Endothelial cell of umbilical vein (primary cell): ENCODE measurements at regions not wholly inside any gene's neighbourhood (a gene's known extent, or its start where the extent isn't known, plus 50 kb on each side); places are given as distances from the start of the nearest gene placed in this dataset.

Experiments used
- BruUV-seq: library from RNA; stranded (reverse); fragments of 400-500 nt; replicated peaks from 2 replicates; lab custom pipeline; 2021; lab: Mats Ljungman, UMichigan
- CTCF ChIA-PET: fragments of 300-600, 350-600 bp; sonication (Branson Sonifier 250); formaldehyde crosslinking; loops from one replicate; lab custom pipeline; 2021; ENCODE audit warnings: antibody characterized with exemption, inconsistent platforms; lab: Charles Lee
- POLR2A ChIA-PET: fragments of 300-600, 350-600 bp; sonication (Branson Sonifier 250); formaldehyde crosslinking; loops from one replicate; lab custom pipeline; 2021; ENCODE audit warnings: antibody characterized with exemption, inconsistent platforms; lab: Charles Lee
- DNase-seq: peaks from one replicate; pipeline ENCODE4 v3.0.0-alpha.2; 2011; ENCODE audit warnings: low read depth, low spot score
- FAIRE-seq: peaks from 2 replicates; lab custom pipeline; 2011; peaks lifted over from hg19 to GRCh38; lab: Jason Lieb, UNC
- H2AFZ ChIP-seq: 2 replicates; pipeline ENCODE4 v1.6.0; 2012; ENCODE audit warnings: low read depth, low read length, control low read depth, inconsistent platforms
- H3K27ac ChIP-seq: 2 replicates; pipeline ENCODE4 v1.5.1; 2011; ENCODE audit warnings: low read depth, mild to moderate bottlenecking, control low read depth, low read length, moderate library complexity; ENCODE audit not compliant: insufficient read depth
- H3K27me3 ChIP-seq, 2 experiments: 2 replicates each; pipeline versions ENCODE4 v1.6.0 to v1.6.1; 2011; ENCODE audit warnings: low read length in 2 of 2, mixed read lengths in 1 of 2; ENCODE audit not compliant: control insufficient read depth in 2 of 2, insufficient read depth in 2 of 2
- H3K36me3 ChIP-seq, 2 experiments: 2 replicates in 1 of 2; 3 replicates in 1 of 2; pipeline ENCODE4 v1.5.1; 2011; ENCODE audit warnings: low read length in 2 of 2, mild to moderate bottlenecking in 1 of 2, moderate library complexity in 1 of 2; ENCODE audit not compliant: control insufficient read depth in 2 of 2, insufficient read depth in 2 of 2; ENCODE audit errors: extremely low read depth in 1 of 2
- H3K4me1 ChIP-seq: 3 replicates; pipeline ENCODE4 v1.5.1; 2011; ENCODE audit warnings: mild to moderate bottlenecking, low read length; ENCODE audit not compliant: control insufficient read depth, insufficient read depth; ENCODE audit errors: extremely low read depth
- H3K4me2 ChIP-seq: 2 replicates; pipeline ENCODE4 v1.6.1; 2011; ENCODE audit warnings: low read length, control low read depth, mixed read lengths; ENCODE audit not compliant: insufficient read depth
- H3K4me3 ChIP-seq, 3 experiments: fragments of 200-600 bp in 1 of 3; sonication (generic), shearing (Covaris generic) in 1 of 3; replicated peaks in 1 of 3; 2 replicates each; pipeline ENCODE4 v1.5.1; 2011 to 2016; ENCODE audit warnings: control low read depth in 3 of 3, low read length in 3 of 3, mild to moderate bottlenecking in 2 of 3, inconsistent platforms in 1 of 3, low read depth in 1 of 3, moderate library complexity in 1 of 3; ENCODE audit not compliant: insufficient read depth in 1 of 3
- H3K79me2 ChIP-seq: 2 replicates; pipeline ENCODE4 v1.6.0; 2012; ENCODE audit warnings: low read length, inconsistent platforms; ENCODE audit not compliant: control insufficient read depth, insufficient read depth
- H3K9ac ChIP-seq: replicated peaks from 2 replicates; pipeline ENCODE3; 2011; ENCODE audit warnings: low read length, control low read depth; ENCODE audit not compliant: insufficient read depth; ENCODE audit errors: extremely low read depth
- H3K9me1 ChIP-seq: replicated peaks from 3 replicates; pipeline ENCODE4 v1.6.0; 2011; ENCODE audit warnings: mild to moderate bottlenecking, low read length; ENCODE audit not compliant: control insufficient read depth, insufficient read depth; ENCODE audit errors: extremely low read depth
- H3K9me3 ChIP-seq: replicated peaks from 2 replicates; pipeline ENCODE4 v1.5.1; 2012; ENCODE audit warnings: low read length, inconsistent platforms; ENCODE audit not compliant: control insufficient read depth, insufficient read depth
- H4K20me1 ChIP-seq: replicated peaks from 2 replicates; pipeline ENCODE3; 2011; ENCODE audit warnings: mild to moderate bottlenecking, low read length; ENCODE audit not compliant: control insufficient read depth, insufficient read depth; ENCODE audit errors: extremely low read depth
- CTCF ChIP-seq, 2 donors: IDR thresholded peaks; 1 replicate in 1 of 2; 2 replicates in 1 of 2; pipeline ENCODE4 v1.5.1; 2011; ENCODE audit warnings: low read length in 2 of 2, mild to moderate bottlenecking in 2 of 2, moderate library complexity in 2 of 2, control low read depth in 1 of 2, inconsistent platforms in 1 of 2, low read depth in 1 of 2; ENCODE audit not compliant: insufficient read depth in 1 of 2; ENCODE audit errors: extremely low read depth in 1 of 2
- EZH2 ChIP-seq: IDR thresholded peaks from 2 replicates; pipeline ENCODE4 v1.6.1; 2012; ENCODE audit warnings: borderline replicate concordance, low read depth, mild to moderate bottlenecking, moderate library complexity, low read length, inconsistent platforms; ENCODE audit not compliant: severe bottlenecking
- FOS ChIP-seq: IDR thresholded peaks from 2 replicates; pipeline ENCODE4 v1.6.1; 2011; ENCODE audit warnings: mild to moderate bottlenecking, low read length, moderate library complexity, borderline replicate concordance; ENCODE audit not compliant: insufficient read depth
- GATA2 ChIP-seq: IDR thresholded peaks from 2 replicates; pipeline ENCODE4 v1.7.0; 2011; ENCODE audit warnings: low read depth, mild to moderate bottlenecking, moderate library complexity, mixed read lengths, low read length; ENCODE audit not compliant: insufficient read length, insufficient read depth
- JUN ChIP-seq: IDR thresholded peaks from 2 replicates; pipeline ENCODE4 v1.6.1; 2011; ENCODE audit warnings: borderline replicate concordance, low read depth; ENCODE audit not compliant: insufficient read length, insufficient read depth
- MYC ChIP-seq: IDR thresholded peaks from one replicate; pipeline ENCODE4 v1.6.1; 2011; ENCODE audit warnings: mild to moderate bottlenecking, low read depth, low read length
- POLR2A ChIP-seq: IDR thresholded peaks from 2 replicates; pipeline ENCODE4 v1.6.1; 2012; ENCODE audit warnings: low read depth, mild to moderate bottlenecking, control low read depth, low read length
- POLR2AphosphoS5 ChIP-seq: IDR thresholded peaks from 2 replicates; pipeline ENCODE4 v1.6.1; 2012; ENCODE audit warnings: low read depth, mild to moderate bottlenecking, control low read depth, low read length, moderate library complexity; ENCODE audit not compliant: insufficient read depth
- dilution Hi-C: fragments of 300-500 bp; cut with MboI; formaldehyde crosslinking; loops from one replicate; pipeline ENCODE4 v1.15.0; 2019; ENCODE audit warnings: low sequenced_read_pairs; ENCODE audit not compliant: extremely low pct_ligation_motif_present
- intact Hi-C: fragments of 100-400 bp; cut with micrococcal nuclease; formaldehyde crosslinking; loops from one replicate; pipeline ENCODE4 v1.10.0; 2022
- TF ChIP-seq, protein P1 (sequence below): IDR thresholded peaks from 2 replicates; pipeline ENCODE4 v1.6.1; 2011; ENCODE audit not compliant: insufficient read depth, insufficient read length

- H3K9me1 ChIP-seq, result no peaks in the 10 kb centered on the region
- no peaks in the 10 kb centered on the region for H3K79me2 ChIP-seq
- H3K36me3 ChIP-seq, result no peaks in the 10 kb centered on the region
- no peak overlapping the region for H2AFZ ChIP-seq
- no peak overlapping the region for H3K4me2 ChIP-seq
- no peak overlapping the region for H3K9ac ChIP-seq
- intact Hi-C loops (no loop called here), dilution Hi-C loops (no loop called here)
- POLR2A ChIA-PET, result no interaction called here
- CTCF ChIA-PET, result interaction anchor here (1.2 to 6.0 kb wide), 2 partner anchors 303 to 729 kb away, joined by 3 to 58 read pairs; no protein-coding TSS in a partner anchor
- BruUV-seq, result no TSS peak
- no peaks in the 10 kb centered on the region for H3K9me3 ChIP-seq
- no peak for DNase-seq
- H3K27ac ChIP-seq, result no peak overlapping the region
- peaks cover 3 to 7% of the 10 kb centered on the region in 2 experiments for H3K27me3 ChIP-seq
- no peaks in the 10 kb centered on the region for H4K20me1 ChIP-seq
- no peak overlapping the region for H3K4me3 ChIP-seq
- H3K4me1 ChIP-seq, result no peaks in the 10 kb centered on the region
- FAIRE-seq, result no peak
- TF ChIP-seq POLR2A (no peak), MYC (no peak), GATA2 (no peak), JUN (no peak), CTCF (IDR thresholded peaks at IDR 0.05; ENCODE audit: extremely low read depth in 1 of 2, insufficient read depth in 1 of 2, low read depth in 1 of 2, low read length in 2 of 2) (no peak), EZH2 (no peak), FOS (no peak), POLR2AphosphoS5 (no peak)
- TF ChIP-seq, protein P1, sequence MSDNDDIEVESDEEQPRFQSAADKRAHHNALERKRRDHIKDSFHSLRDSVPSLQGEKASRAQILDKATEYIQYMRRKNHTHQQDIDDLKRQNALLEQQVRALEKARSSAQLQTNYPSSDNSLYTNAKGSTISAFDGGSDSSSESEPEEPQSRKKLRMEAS, result no peak
Observed at GRCh38 chr3:102531686-102532085, 96.9 kb downstream of the ZPLD1 start.
